ENCODE measurements at regions not wholly inside any gene's neighbourhood (a gene's known extent, or its start where the extent isn't known, plus 50 kb on each side); places are given as distances from the start of the nearest gene placed in this dataset.

GRCh38 chr5:155624597-155625241 lies 611.2 kb downstream of the KIF4B start:
- no peak for DNase-seq
- no peaks in the 10 kb centered on the region for H3K36me3 ChIP-seq
- no peaks in the 10 kb centered on the region for H3K9me3 ChIP-seq
- in situ Hi-C loops (cut with MboI; ENCODE audit: low sequenced_read_pairs in 4 of 4): no loop called here
- intact Hi-C loops (cut with DNase I; ENCODE audit: low total_unique reads): no loop called here
- H3K27me3 ChIP-seq: no peaks in the 10 kb centered on the region
- no peak overlapping the region for H3K4me3 ChIP-seq
- no peaks in the 10 kb centered on the region for H3K4me1 ChIP-seq
- no peak overlapping the region for H3K27ac ChIP-seq
- TF ChIP-seq POLR2A (IDR thresholded peaks at IDR 0.05) (no peak), CTCF (IDR thresholded peaks at IDR 0.05 in 4 of 5, conservative IDR thresholded peaks at IDR 0.05 in 1 of 5) (no peak)
- ATAC-seq: no peak

DNA sequence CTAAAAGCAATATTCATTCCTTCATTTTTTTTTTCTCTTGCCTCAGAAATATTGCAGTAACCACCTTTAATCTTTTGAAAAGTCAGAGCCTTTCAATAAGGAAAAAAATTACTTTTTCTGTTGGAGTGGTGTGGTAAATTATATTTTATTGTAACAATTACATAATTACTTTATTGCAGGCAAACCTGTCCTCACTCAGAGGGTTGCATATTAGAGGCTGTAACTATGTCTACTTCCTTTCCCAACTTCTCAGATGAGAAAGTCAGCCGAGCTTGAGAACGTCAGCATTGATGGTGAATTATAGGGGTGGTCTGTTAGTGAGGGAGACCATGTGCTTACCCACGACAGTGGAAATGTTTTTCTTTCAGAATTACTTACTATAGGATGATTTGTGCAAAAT lies 611.8 kb downstream of the KIF4B start:
- H3K4me3 ChIP-seq: no peak overlapping the region
- intact Hi-C loops (cut with DNase I; ENCODE audit: low total_unique reads) (no loop called here), in situ Hi-C loops (cut with MboI; ENCODE audit: low sequenced_read_pairs in 4 of 4) (no loop called here)
- DNase-seq (no peak), ATAC-seq (no peak)
- H3K27me3 ChIP-seq: no peaks in the 10 kb centered on the region
- no peak for TF ChIP-seq CTCF (IDR thresholded peaks at IDR 0.05 in 4 of 5, conservative IDR thresholded peaks at IDR 0.05 in 1 of 5)
- TF ChIP-seq POLR2A (IDR thresholded peaks at IDR 0.05): no peak
- no peaks in the 10 kb centered on the region for H3K4me1 ChIP-seq
- no peaks in the 10 kb centered on the region for H3K36me3 ChIP-seq
- H3K9me3 ChIP-seq: no peaks in the 10 kb centered on the region
- no peak overlapping the region for H3K27ac ChIP-seq

DNA sequence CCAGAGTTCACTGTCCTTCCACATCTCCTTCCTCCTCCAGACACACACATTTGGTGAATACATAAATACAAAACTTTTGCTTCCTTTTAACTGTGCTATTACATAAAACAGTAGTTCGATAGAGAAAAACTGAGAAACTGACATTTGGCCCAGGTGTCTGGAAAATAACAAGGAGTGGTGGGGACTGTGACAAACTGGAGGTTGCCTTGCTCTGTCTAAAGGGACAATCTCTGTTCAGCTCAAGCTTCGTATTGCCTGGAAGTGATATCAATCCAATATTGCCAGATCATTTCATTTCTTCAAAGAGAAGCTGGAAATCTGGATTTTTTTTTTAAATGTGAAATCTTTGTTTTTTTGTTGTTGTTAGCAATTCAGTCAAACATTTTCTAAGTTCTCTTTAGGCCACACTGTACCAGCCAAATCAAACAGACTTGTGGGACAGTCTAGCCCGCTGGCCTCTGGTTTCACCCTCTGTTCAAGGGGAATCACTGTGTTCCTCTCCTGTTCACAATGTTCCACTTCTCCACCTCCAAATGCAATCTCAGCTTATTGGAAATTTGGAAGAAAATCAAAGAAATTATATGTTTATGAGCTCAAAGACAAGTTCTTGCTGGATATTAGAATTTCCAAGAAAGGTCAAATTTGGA lies 612.5 kb downstream of the KIF4B start:
- ATAC-seq: no peak
- in situ Hi-C loops (cut with MboI; ENCODE audit: low sequenced_read_pairs in 4 of 4) (no loop called here), intact Hi-C loops (cut with DNase I; ENCODE audit: low total_unique reads) (no loop called here)

GRCh38 chr5:155626592-155626991 lies 613.0 kb downstream of the KIF4B start:
- no peaks in the 10 kb centered on the region for H3K36me3 ChIP-seq
- H3K4me1 ChIP-seq: no peaks in the 10 kb centered on the region
- TF ChIP-seq POLR2A (IDR thresholded peaks at IDR 0.05): no peak
- TF ChIP-seq CTCF (IDR thresholded peaks at IDR 0.05 in 4 of 5, conservative IDR thresholded peaks at IDR 0.05 in 1 of 5): no peak
- no peaks in the 10 kb centered on the region for H3K27me3 ChIP-seq
- H3K27ac ChIP-seq: no peak overlapping the region
- no peak overlapping the region for H3K4me3 ChIP-seq
- DNase-seq (no peak), ATAC-seq (no peak)
- in situ Hi-C loops (cut with MboI; ENCODE audit: low sequenced_read_pairs in 4 of 4) (no loop called here), intact Hi-C loops (cut with DNase I; ENCODE audit: low total_unique reads) (no loop called here)
- H3K9me3 ChIP-seq: no peaks in the 10 kb centered on the region

More for the DNA sequence above, 612.5 kb downstream of the KIF4B start:
- no peak for TF ChIP-seq CTCF (IDR thresholded peaks at IDR 0.05 in 4 of 5, conservative IDR thresholded peaks at IDR 0.05 in 1 of 5)
- H3K27ac ChIP-seq: no peak overlapping the region
- H3K27me3 ChIP-seq: no peaks in the 10 kb centered on the region
- H3K36me3 ChIP-seq: no peaks in the 10 kb centered on the region
- no peaks in the 10 kb centered on the region for H3K9me3 ChIP-seq
- DNase-seq: no peak
- no peak overlapping the region for H3K4me3 ChIP-seq
- H3K4me1 ChIP-seq: no peaks in the 10 kb centered on the region

All from gastrocnemius medialis (tissue), 4 donors.